Heart left ventricle (tissue), 13 donors: ENCODE measurements at regions not wholly inside any gene's neighbourhood (a gene's known extent, or its start where the extent isn't known, plus 50 kb on each side); places are given as distances from the start of the nearest gene placed in this dataset.

Experiments
- CTCF ChIP-seq, 12 donors: fragments of 200-600 bp; sonication (generic) in 4 of 12; IDR thresholded peaks; one replicate each; pipeline versions ENCODE4 v1.5.0 to v1.8.0; 2018 to 2022; ENCODE audit warnings: antibody characterized with exemption in 12 of 12, mild to moderate bottlenecking in 5 of 12
- POLR2A ChIP-seq, 2 donors: fragments of 450-650 bp; IDR thresholded peaks; one replicate each; pipeline ENCODE4 v1.6.1; 2017; ENCODE audit warnings: antibody characterized with exemption in 2 of 2, mild to moderate bottlenecking in 2 of 2, moderate library complexity in 2 of 2
- donor health status: ischemic (EF 13 %, LVEDD 7.1; RV severe dilation, severe dysfunction).
- donor health status: DM: no; HTN: yes; CAD: no.
- donor health status: DM: no; HTN: no; CAD: no.
- donor health status: ischemic (EF 25% LVEDD 6.9; RV normal size, moderate dysfunction).
- donor health status: ischemic (EF 25% LVEDD 5.7; RV mildly dilated, moderate dysfunction).
- donor health status: ischemic (EF 35%, LVEDD 5.7; RV mildly dilated, moderate dysfunction).
- donor health status: nonischemic (EF 11% LVEDD 7.7; RV severe dilation, severe dysfunction).
- donor health status: DM: yes; HTN: yes; CAD: no.
- donor health status: PGD.
- donor health status: ischemic (EF 29% LVEDD 5.4; RV normal size, mild dysfunction).
- donor health status: nonischemic (EF 23%, LVEDD 6.1; RV moderate dilation, normal function).

GRCh38 chr2:120831891-120832290, 96.2 kb downstream of the GLI2 start:
- TF ChIP-seq POLR2A (IDR thresholded peaks at IDR 0.05) (no peak), CTCF (IDR thresholded peaks at IDR 0.05) (no peak)
